Cardiac muscle cell (in vitro differentiated cells and primary cell): ENCODE measurements at regions not wholly inside any gene's neighbourhood (a gene's known extent, or its start where the extent isn't known, plus 50 kb on each side); places are given as distances from the start of the nearest gene placed in this dataset.

Experiments
- DNase-seq, 2 donors: peaks; one replicate each; pipeline versions ENCODE4 v3.0.0 to v3.0.0-alpha.2; 2010 to 2017; ENCODE audit warnings: low read depth in 1 of 2, low spot score in 1 of 2
- H3K27ac ChIP-seq: fragments of 200-600 bp; sonication (generic); 2 replicates; pipeline ENCODE4 v1.5.1; 2016
- H3K27me3 ChIP-seq: fragments of 200-600 bp; sonication (generic); 2 replicates; pipeline ENCODE4 v1.6.0; 2016; ENCODE audit warnings: control low read depth
- H3K36me3 ChIP-seq: fragments of 200-600 bp; sonication (generic); 2 replicates; pipeline ENCODE4 v1.5.1; 2016; ENCODE audit warnings: control low read depth
- H3K4me1 ChIP-seq: fragments of 200-600 bp; sonication (generic); 2 replicates; pipeline ENCODE4 v1.8.1; 2017; ENCODE audit warnings: low read depth, mild to moderate bottlenecking, mixed run types
- H3K4me3 ChIP-seq: fragments of 200-600 bp; sonication (generic); 2 replicates; pipeline ENCODE4 v1.5.1; 2016; ENCODE audit warnings: mild to moderate bottlenecking
- H3K9me3 ChIP-seq: fragments of 200-600 bp; sonication (generic); 2 replicates; pipeline ENCODE4 v1.5.1; 2017; ENCODE audit warnings: low read depth, mild to moderate bottlenecking, control low read depth
- TF ChIP-seq, protein P1 (sequence below): IDR thresholded peaks from 2 replicates; pipeline ENCODE4 v1.5.1; 2012; ENCODE audit warnings: low read depth, mild to moderate bottlenecking, low read length

DNA sequence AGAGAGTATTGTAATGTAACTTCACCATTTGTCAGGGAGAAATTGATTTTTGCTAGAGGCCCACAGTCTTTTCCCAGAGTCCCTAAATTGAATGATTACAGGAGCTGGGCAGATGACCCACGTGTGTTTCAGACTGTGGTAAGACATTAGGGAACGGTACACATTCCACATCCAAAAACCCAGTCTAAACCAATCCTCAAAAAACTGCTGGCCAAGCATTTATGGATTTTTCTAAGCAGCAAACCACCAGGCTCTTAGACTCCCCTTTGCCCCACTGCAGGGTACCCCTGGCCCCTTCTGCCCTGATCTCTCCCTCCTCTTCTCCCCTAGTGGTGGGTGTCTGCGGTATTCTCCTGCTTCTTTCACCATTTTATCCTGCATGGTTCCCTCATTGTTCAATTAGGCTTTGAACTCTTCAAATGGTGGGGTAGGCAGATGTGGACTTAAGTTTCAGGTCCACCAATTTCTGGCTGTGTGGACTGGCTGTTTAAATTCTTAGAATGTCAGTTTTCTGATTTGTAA lies 135.5 kb upstream of the SORCS3 start:
- TF ChIP-seq, protein P1, sequence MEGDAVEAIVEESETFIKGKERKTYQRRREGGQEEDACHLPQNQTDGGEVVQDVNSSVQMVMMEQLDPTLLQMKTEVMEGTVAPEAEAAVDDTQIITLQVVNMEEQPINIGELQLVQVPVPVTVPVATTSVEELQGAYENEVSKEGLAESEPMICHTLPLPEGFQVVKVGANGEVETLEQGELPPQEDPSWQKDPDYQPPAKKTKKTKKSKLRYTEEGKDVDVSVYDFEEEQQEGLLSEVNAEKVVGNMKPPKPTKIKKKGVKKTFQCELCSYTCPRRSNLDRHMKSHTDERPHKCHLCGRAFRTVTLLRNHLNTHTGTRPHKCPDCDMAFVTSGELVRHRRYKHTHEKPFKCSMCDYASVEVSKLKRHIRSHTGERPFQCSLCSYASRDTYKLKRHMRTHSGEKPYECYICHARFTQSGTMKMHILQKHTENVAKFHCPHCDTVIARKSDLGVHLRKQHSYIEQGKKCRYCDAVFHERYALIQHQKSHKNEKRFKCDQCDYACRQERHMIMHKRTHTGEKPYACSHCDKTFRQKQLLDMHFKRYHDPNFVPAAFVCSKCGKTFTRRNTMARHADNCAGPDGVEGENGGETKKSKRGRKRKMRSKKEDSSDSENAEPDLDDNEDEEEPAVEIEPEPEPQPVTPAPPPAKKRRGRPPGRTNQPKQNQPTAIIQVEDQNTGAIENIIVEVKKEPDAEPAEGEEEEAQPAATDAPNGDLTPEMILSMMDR, result no peak
- no peak overlapping the region for H3K4me3 ChIP-seq
- DNase-seq, result no peak
- H3K4me1 ChIP-seq, result no peaks in the 10 kb centered on the region
- H3K36me3 ChIP-seq, result no peaks in the 10 kb centered on the region
- H3K27ac ChIP-seq, result no peak overlapping the region
- H3K27me3 ChIP-seq, result no peaks in the 10 kb centered on the region
- no peaks in the 10 kb centered on the region for H3K9me3 ChIP-seq

DNA sequence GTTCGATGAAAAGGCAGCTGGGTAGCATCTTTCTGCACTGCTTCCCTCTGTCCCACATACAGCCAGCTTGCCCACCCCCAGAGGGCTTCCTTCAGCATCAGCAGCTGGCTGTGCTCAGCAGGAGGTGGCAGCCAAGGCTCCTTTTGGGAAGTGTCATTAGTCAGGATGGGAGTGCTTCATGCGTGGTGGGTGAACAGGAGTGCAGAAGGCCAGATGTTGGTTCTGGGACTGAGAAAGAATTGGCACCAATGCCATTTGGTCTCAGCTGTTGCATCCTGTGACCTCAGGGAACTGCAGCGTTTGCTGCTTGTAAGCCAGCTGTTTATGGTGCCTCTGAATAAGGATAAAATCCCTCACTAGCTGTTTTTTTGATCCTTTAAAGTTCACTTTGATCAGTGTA lies 131.1 kb upstream of the SORCS3 start:
- H3K4me3 ChIP-seq, result no peak overlapping the region
- H3K9me3 ChIP-seq, result no peaks in the 10 kb centered on the region
- no peaks in the 10 kb centered on the region for H3K4me1 ChIP-seq
- no peaks in the 10 kb centered on the region for H3K27me3 ChIP-seq
- TF ChIP-seq, protein P1, result no peak
- DNase-seq, result no peak
- no peak overlapping the region for H3K27ac ChIP-seq
- no peaks in the 10 kb centered on the region for H3K36me3 ChIP-seq

DNA sequence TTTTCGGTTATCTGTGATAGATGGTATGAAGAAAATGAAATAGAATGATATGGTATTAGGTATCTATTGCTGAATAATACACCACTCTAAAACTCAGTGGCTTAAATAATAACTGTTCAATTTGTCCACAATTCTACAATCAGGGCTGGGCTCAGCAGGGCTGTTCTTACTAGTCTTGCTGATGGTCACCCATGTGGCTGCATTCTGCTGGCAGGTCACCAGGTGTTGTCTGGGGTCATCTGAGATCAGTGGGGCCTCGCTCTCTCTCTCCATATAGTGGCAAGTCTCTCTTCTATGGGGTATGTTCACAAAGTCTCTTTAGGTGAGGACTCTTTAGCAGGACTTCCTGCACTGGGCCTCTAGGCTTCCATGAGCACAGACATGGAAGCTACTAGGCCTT lies 130.4 kb upstream of the SORCS3 start:
- TF ChIP-seq, protein P1, result no peak
- H3K27me3 ChIP-seq, result no peaks in the 10 kb centered on the region
- no peak overlapping the region for H3K4me3 ChIP-seq
- no peaks in the 10 kb centered on the region for H3K9me3 ChIP-seq
- H3K27ac ChIP-seq, result no peak overlapping the region
- DNase-seq, result no peak
- no peaks in the 10 kb centered on the region for H3K36me3 ChIP-seq
- H3K4me1 ChIP-seq, result no peaks in the 10 kb centered on the region

DNA sequence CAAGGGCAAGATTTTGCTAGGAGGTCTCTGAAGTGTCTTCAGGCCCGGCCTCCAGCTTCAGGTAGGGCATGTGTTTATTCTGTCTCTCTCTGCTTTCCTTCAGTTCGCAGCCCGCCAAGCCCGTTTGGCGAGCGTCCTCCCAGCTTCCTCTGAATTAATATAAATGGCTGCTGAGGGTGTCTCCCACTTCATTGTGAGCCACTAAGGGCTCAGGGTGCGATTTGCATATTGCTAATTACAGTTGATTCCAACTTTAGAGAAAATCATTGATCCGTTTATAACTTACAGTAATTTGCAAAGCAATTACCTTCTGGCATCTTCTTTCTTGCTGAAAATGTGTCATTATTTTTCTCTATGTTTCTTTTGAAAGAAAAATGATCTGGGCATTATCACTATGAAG lies 128.3 kb upstream of the SORCS3 start:
- no peaks in the 10 kb centered on the region for H3K27me3 ChIP-seq
- TF ChIP-seq, protein P1, result no peak
- no peaks in the 10 kb centered on the region for H3K9me3 ChIP-seq
- H3K27ac ChIP-seq, result no peak overlapping the region
- no peaks in the 10 kb centered on the region for H3K4me1 ChIP-seq
- no peak overlapping the region for H3K4me3 ChIP-seq
- H3K36me3 ChIP-seq, result no peaks in the 10 kb centered on the region
- no peak for DNase-seq

DNA sequence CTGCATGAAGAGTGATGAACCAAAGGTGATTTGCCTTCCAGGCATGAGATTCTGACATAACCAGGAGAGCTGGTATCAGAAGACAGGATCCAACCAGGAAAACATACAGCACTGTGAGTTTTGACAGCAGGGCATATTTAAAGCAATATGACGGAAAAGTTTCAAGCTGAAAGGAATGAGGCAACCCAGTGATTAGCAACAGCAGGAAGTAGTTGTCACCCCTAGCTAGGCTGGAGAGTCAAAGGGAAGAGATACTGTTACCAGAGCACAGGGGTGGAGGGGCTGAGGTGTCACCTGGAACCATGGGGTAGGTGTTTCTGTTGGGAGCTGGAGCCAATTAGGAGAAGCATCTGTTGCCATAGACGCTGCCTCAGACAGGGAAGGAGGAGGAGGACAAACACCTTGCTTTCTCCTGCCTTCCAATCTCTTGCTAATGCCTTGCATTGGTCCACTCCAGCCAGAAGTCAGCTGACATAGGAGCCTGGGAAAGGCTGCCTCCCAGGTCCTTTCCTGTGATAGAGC lies 125.4 kb upstream of the SORCS3 start:
- DNase-seq, result no peak
- Histone ChIP-seq H3K27ac (no peak overlapping the region), H3K9me3 (no peaks in the 10 kb centered on the region), H3K27me3 (no peaks in the 10 kb centered on the region), H3K4me3 (no peak overlapping the region), H3K36me3 (no peaks in the 10 kb centered on the region), H3K4me1 (no peaks in the 10 kb centered on the region)
- TF ChIP-seq, protein P1, result no peak
